Liver (tissue), 8 donors: ENCODE measurements at regions not wholly inside any gene's neighbourhood (a gene's known extent, or its start where the extent isn't known, plus 50 kb on each side); places are given as distances from the start of the nearest gene placed in this dataset.

Source experiments
- DNase-seq: peaks from one replicate; pipeline ENCODE4 v3.0.0-alpha.2; 2017; ENCODE audit warnings: low spot score
- H3K27ac ChIP-seq, 2 donors: one replicate each; pipeline ENCODE4 v1.7.0; 2013; ENCODE audit warnings: inconsistent platforms in 2 of 2, low read length in 2 of 2, control low read depth in 1 of 2, low read depth in 1 of 2, mild to moderate bottlenecking in 1 of 2
- H3K27me3 ChIP-seq, 4 donors: one replicate each; pipeline versions ENCODE4 v1.6.1 to v1.7.0; 2013; ENCODE audit warnings: low read length in 3 of 4, inconsistent platforms in 1 of 4, mild to moderate bottlenecking in 1 of 4, moderate library complexity in 1 of 4; ENCODE audit not compliant: control insufficient read depth in 4 of 4, insufficient read depth in 4 of 4
- H3K36me3 ChIP-seq, 4 donors: one replicate each; pipeline versions ENCODE4 v1.6.1 to v1.7.0; 2013; ENCODE audit warnings: low read length in 3 of 4, mild to moderate bottlenecking in 3 of 4, low read depth in 1 of 4, moderate library complexity in 1 of 4; ENCODE audit not compliant: control insufficient read depth in 4 of 4, insufficient read depth in 3 of 4
- H3K4me1 ChIP-seq, 4 donors: one replicate each; pipeline versions ENCODE4 v1.6.1 to v1.7.0; 2013; ENCODE audit warnings: low read length in 3 of 4, mild to moderate bottlenecking in 3 of 4, moderate library complexity in 1 of 4; ENCODE audit not compliant: control insufficient read depth in 4 of 4, insufficient read depth in 4 of 4
- H3K4me3 ChIP-seq, 3 donors: one replicate each; pipeline versions ENCODE4 v1.6.1 to v1.7.0; 2013; ENCODE audit warnings: low read length in 3 of 3, control low read depth in 1 of 3, low read depth in 1 of 3, mild to moderate bottlenecking in 1 of 3
- H3K9ac ChIP-seq, 2 donors: one replicate each; pipeline ENCODE4 v1.7.0; 2013; ENCODE audit warnings: low read length in 2 of 2, mild to moderate bottlenecking in 2 of 2, moderate library complexity in 2 of 2, control low read depth in 1 of 2, low read depth in 1 of 2
- H3K9me3 ChIP-seq, 4 donors: one replicate each; pipeline versions ENCODE4 v1.6.1 to v1.7.0; 2013; ENCODE audit warnings: low read length in 3 of 4; ENCODE audit not compliant: control insufficient read depth in 4 of 4
- ATF3 ChIP-seq: IDR thresholded peaks from 2 replicates; pipeline ENCODE4 v1.6.1; 2016; ENCODE audit warnings: antibody characterized with exemption
- EGR1 ChIP-seq, 2 donors: IDR thresholded peaks; 2 replicates each; pipeline ENCODE4 v1.6.1; 2016 to 2018; ENCODE audit warnings: antibody characterized with exemption in 2 of 2, low read depth in 2 of 2
- FOXA2 ChIP-seq: IDR thresholded peaks from 2 replicates; pipeline ENCODE4 v1.6.1; 2016; ENCODE audit warnings: antibody characterized with exemption
- HNF4A ChIP-seq, 2 donors: conservative IDR thresholded peaks; 2 replicates each; pipeline ENCODE4 v1.6.1; 2016; ENCODE audit warnings: antibody characterized with exemption in 2 of 2, mild to moderate bottlenecking in 2 of 2
- HNF4G ChIP-seq: IDR thresholded peaks from 2 replicates; pipeline ENCODE4 v1.6.1; 2016; ENCODE audit warnings: antibody characterized with exemption
- JUND ChIP-seq, 2 donors: IDR thresholded peaks; 2 replicates each; pipeline ENCODE4 v1.6.1; 2016; ENCODE audit warnings: antibody characterized with exemption in 2 of 2
- NR2F2 ChIP-seq: IDR thresholded peaks from 2 replicates; pipeline ENCODE4 v1.6.1; 2016; ENCODE audit warnings: antibody characterized with exemption
- RAD21 ChIP-seq, 2 donors: IDR thresholded peaks; 2 replicates each; pipeline ENCODE4 v1.6.1; 2016; ENCODE audit warnings: antibody characterized with exemption in 2 of 2, mild to moderate bottlenecking in 2 of 2
- REST ChIP-seq: IDR thresholded peaks from 2 replicates; pipeline ENCODE4 v1.6.1; 2016; ENCODE audit warnings: antibody characterized with exemption, mild to moderate bottlenecking
- RXRA ChIP-seq, 2 donors: IDR thresholded peaks; 2 replicates each; pipeline ENCODE4 v1.6.1; 2017 to 2018; ENCODE audit warnings: antibody characterized with exemption in 2 of 2, mild to moderate bottlenecking in 1 of 2
- SP1 ChIP-seq: IDR thresholded peaks from 2 replicates; pipeline ENCODE4 v1.6.1; 2018; ENCODE audit warnings: antibody characterized with exemption, mild to moderate bottlenecking
- TAF1 ChIP-seq: conservative IDR thresholded peaks from 2 replicates; pipeline ENCODE4 v1.6.1; 2016; ENCODE audit warnings: antibody characterized with exemption, mild to moderate bottlenecking
- YY1 ChIP-seq: IDR thresholded peaks from 2 replicates; pipeline ENCODE4 v1.6.1; 2016; ENCODE audit warnings: antibody characterized with exemption, mild to moderate bottlenecking
- WGBS: extraction: QIAGEN DNeasy Blood & Tissue Kit; methylation state at CpG from one replicate; pipeline ENCODE4 v1.1.7; 2013; 5-methylcytosine and 5-hydroxymethylcytosine counted together
- TF ChIP-seq, protein P1 (sequence below): IDR thresholded peaks from 2 replicates; pipeline ENCODE4 v1.6.1; 2016; ENCODE audit warnings: antibody characterized with exemption
- TF ChIP-seq, protein P2 (sequence below): fragments of 150-350 bp; IDR thresholded peaks from 2 replicates; pipeline ENCODE4 v1.5.1; 2017; ENCODE audit warnings: improper control_type of control experiment, low read depth, low read length; ENCODE audit not compliant: missing input control
- donor health status: healthy.
- donor health status: healthy.
- donor health status: healthy.
- donor health status: healthy.
- donor health status: healthy.

GRCh38 chr4:117264072-117264471 lies 178.7 kb upstream of the TRAM1L1 start:
- H3K36me3 ChIP-seq: no peaks in the 10 kb centered on the region
- no peaks in the 10 kb centered on the region for H3K4me1 ChIP-seq
- no peak overlapping the region for H3K9ac ChIP-seq
- WGBS: 94% methylated on average over 3 of the region's 3 CpGs
- H3K27ac ChIP-seq: no peak overlapping the region
- no peaks in the 10 kb centered on the region for H3K27me3 ChIP-seq
- H3K9me3 ChIP-seq: no peaks in the 10 kb centered on the region
- no peak for TF ChIP-seq TAF1
- TF ChIP-seq RAD21 (IDR thresholded peaks at IDR 0.05): no peak
- TF ChIP-seq FOXA2: no peak
- TF ChIP-seq, protein P1, sequence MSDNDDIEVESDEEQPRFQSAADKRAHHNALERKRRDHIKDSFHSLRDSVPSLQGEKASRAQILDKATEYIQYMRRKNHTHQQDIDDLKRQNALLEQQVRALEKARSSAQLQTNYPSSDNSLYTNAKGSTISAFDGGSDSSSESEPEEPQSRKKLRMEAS: no peak
- no peak for TF ChIP-seq JUND (IDR thresholded peaks at IDR 0.05)
- TF ChIP-seq, protein P2, sequence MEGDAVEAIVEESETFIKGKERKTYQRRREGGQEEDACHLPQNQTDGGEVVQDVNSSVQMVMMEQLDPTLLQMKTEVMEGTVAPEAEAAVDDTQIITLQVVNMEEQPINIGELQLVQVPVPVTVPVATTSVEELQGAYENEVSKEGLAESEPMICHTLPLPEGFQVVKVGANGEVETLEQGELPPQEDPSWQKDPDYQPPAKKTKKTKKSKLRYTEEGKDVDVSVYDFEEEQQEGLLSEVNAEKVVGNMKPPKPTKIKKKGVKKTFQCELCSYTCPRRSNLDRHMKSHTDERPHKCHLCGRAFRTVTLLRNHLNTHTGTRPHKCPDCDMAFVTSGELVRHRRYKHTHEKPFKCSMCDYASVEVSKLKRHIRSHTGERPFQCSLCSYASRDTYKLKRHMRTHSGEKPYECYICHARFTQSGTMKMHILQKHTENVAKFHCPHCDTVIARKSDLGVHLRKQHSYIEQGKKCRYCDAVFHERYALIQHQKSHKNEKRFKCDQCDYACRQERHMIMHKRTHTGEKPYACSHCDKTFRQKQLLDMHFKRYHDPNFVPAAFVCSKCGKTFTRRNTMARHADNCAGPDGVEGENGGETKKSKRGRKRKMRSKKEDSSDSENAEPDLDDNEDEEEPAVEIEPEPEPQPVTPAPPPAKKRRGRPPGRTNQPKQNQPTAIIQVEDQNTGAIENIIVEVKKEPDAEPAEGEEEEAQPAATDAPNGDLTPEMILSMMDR: no peak
- no peak for DNase-seq
- no peak overlapping the region for H3K4me3 ChIP-seq

GRCh38 chr4:117267317-117267716 lies 181.9 kb upstream of the TRAM1L1 start:
- no peaks in the 10 kb centered on the region for H3K36me3 ChIP-seq
- no peak for DNase-seq
- no peak overlapping the region for H3K4me3 ChIP-seq
- no peaks in the 10 kb centered on the region for H3K27me3 ChIP-seq
- no peaks in the 10 kb centered on the region for H3K9me3 ChIP-seq
- H3K27ac ChIP-seq: no peak overlapping the region
- no peaks in the 10 kb centered on the region for H3K4me1 ChIP-seq
- no peak overlapping the region for H3K9ac ChIP-seq
- no peak for TF ChIP-seq RXRA (IDR thresholded peaks at IDR 0.05)
- TF ChIP-seq RAD21 (IDR thresholded peaks at IDR 0.05): no peak
- TF ChIP-seq HNF4A (conservative IDR thresholded peaks at IDR 0.05): no peak
- no peak for TF ChIP-seq YY1
- no peak for TF ChIP-seq HNF4G
- TF ChIP-seq REST: no peak
- no peak for TF ChIP-seq TAF1
- no peak for TF ChIP-seq JUND (IDR thresholded peaks at IDR 0.05)
- TF ChIP-seq ATF3: no peak
- TF ChIP-seq SP1: no peak
- no peak for TF ChIP-seq NR2F2
- TF ChIP-seq, protein P1: no peak
- no peak for TF ChIP-seq EGR1 (IDR thresholded peaks at IDR 0.05; ENCODE audit: low read depth in 2 of 2)
- 70% methylated on average over 3 of the region's 3 CpGs for WGBS
